Calu3 (cell line): ENCODE measurements at regions not wholly inside any gene's neighbourhood (a gene's known extent, or its start where the extent isn't known, plus 50 kb on each side); places are given as distances from the start of the nearest gene placed in this dataset.

Source experiments
- BruUV-seq: library from RNA; stranded (reverse); fragments of 400-500 nt; replicated peaks from 2 replicates; lab custom pipeline; 2021; lab: Mats Ljungman, UMichigan
- CTCF ChIA-PET: fragments of 300-600 bp; sonication (Branson Sonifier 250); formaldehyde crosslinking; loops from one replicate; lab custom pipeline; 2022; ENCODE audit warnings: antibody characterized with exemption; lab: Charles Lee
- DNase-seq: peaks from one replicate; pipeline ENCODE4 v3.0.0; 2022
- H3K27ac Mint-ChIP-seq: one replicate; pipeline ENCODE4 v1.8.0; 2022; ENCODE audit warnings: mixed read lengths; ENCODE audit not compliant: unreplicated experiment
- H3K27me3 Mint-ChIP-seq: one replicate; pipeline ENCODE4 v1.8.0; 2022; ENCODE audit warnings: mixed read lengths; ENCODE audit not compliant: unreplicated experiment
- H3K36me3 Mint-ChIP-seq: one replicate; pipeline ENCODE4 v1.8.0; 2022; ENCODE audit warnings: mild to moderate bottlenecking, moderate library complexity, mixed read lengths; ENCODE audit not compliant: insufficient read depth, unreplicated experiment
- H3K4me1 Mint-ChIP-seq: one replicate; pipeline ENCODE4 v1.8.0; 2022; ENCODE audit warnings: mild to moderate bottlenecking, low read depth, mixed read lengths; ENCODE audit not compliant: unreplicated experiment
- H3K4me3 Mint-ChIP-seq: one replicate; pipeline ENCODE4 v1.8.0; 2022; ENCODE audit warnings: mild to moderate bottlenecking, low read depth, moderate library complexity, mixed read lengths; ENCODE audit not compliant: unreplicated experiment
- H3K9me3 Mint-ChIP-seq: one replicate; pipeline ENCODE4 v1.8.0; 2022; ENCODE audit warnings: low read depth, mixed read lengths; ENCODE audit not compliant: unreplicated experiment
- intact Hi-C: fragments of 100-400 bp; cut with micrococcal nuclease; formaldehyde crosslinking; loops from one replicate; pipeline ENCODE4 v1.10.0; 2022; ENCODE audit not compliant: unreplicated experiment
- TF ChIP-seq, protein P1 (sequence below): fragments of 200-600 bp; IDR thresholded peaks from one replicate; pipeline ENCODE4 v1.8.0; 2022; ENCODE audit warnings: antibody characterized with exemption; ENCODE audit not compliant: unreplicated experiment

DNA sequence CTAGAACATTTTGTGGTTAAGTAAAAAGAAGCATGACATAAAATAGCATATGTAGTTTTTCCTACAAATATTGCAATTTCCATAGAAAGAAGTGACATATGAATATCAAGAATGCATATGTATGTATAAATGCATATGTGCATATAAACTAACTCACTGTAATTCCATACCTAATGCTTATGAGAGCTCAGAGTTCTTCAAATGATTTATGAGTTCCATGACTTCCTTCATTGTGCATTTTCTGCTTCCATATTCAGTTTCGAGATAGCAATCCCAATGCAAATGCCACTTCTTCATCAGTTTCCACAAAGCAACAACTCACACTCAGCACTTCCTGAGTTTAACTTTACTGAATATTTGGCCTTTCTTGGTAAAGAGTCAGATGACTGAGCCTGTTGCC is 1744.3 kb upstream of the MIR17HG start:
- no peak for DNase-seq
- no peaks in the 10 kb centered on the region for H3K4me1 Mint-ChIP-seq
- intact Hi-C loops = no loop called here
- TF ChIP-seq, protein P1, sequence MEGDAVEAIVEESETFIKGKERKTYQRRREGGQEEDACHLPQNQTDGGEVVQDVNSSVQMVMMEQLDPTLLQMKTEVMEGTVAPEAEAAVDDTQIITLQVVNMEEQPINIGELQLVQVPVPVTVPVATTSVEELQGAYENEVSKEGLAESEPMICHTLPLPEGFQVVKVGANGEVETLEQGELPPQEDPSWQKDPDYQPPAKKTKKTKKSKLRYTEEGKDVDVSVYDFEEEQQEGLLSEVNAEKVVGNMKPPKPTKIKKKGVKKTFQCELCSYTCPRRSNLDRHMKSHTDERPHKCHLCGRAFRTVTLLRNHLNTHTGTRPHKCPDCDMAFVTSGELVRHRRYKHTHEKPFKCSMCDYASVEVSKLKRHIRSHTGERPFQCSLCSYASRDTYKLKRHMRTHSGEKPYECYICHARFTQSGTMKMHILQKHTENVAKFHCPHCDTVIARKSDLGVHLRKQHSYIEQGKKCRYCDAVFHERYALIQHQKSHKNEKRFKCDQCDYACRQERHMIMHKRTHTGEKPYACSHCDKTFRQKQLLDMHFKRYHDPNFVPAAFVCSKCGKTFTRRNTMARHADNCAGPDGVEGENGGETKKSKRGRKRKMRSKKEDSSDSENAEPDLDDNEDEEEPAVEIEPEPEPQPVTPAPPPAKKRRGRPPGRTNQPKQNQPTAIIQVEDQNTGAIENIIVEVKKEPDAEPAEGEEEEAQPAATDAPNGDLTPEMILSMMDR = no peak
- H3K27ac Mint-ChIP-seq = no peak overlapping the region
- no peaks in the 10 kb centered on the region for H3K9me3 Mint-ChIP-seq
- no peak overlapping the region for H3K4me3 Mint-ChIP-seq
- H3K36me3 Mint-ChIP-seq = no peaks in the 10 kb centered on the region
- BruUV-seq = no TSS peak
- CTCF ChIA-PET = no interaction called here
- H3K27me3 Mint-ChIP-seq = no peaks in the 10 kb centered on the region

DNA sequence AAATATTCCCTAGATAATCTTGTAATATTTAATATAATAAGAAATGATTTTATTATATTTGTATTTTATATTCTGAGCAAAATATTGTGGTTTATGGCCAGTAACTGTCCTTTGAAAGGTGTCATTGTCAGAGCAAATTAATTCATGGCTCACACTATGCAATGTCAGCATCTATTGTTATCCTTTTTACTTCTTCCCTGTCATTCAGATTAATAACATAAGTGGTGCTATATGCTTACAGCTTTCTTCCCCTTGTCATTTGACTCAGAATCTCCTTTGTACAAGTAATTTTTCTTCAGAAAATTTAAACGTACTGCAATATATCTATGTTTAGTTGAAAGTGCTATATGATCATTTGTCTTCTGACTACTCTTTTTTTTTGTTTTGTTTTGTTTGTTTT is 1738.2 kb upstream of the MIR17HG start:
- no TSS peak for BruUV-seq
- intact Hi-C loops = no loop called here
- TF ChIP-seq, protein P1 = no peak
- CTCF ChIA-PET = no interaction called here
- no peaks in the 10 kb centered on the region for H3K27me3 Mint-ChIP-seq
- no peak overlapping the region for H3K4me3 Mint-ChIP-seq
- H3K27ac Mint-ChIP-seq = no peak overlapping the region
- DNase-seq = no peak
- H3K36me3 Mint-ChIP-seq = no peaks in the 10 kb centered on the region
- no peaks in the 10 kb centered on the region for H3K9me3 Mint-ChIP-seq
- no peaks in the 10 kb centered on the region for H3K4me1 Mint-ChIP-seq

DNA sequence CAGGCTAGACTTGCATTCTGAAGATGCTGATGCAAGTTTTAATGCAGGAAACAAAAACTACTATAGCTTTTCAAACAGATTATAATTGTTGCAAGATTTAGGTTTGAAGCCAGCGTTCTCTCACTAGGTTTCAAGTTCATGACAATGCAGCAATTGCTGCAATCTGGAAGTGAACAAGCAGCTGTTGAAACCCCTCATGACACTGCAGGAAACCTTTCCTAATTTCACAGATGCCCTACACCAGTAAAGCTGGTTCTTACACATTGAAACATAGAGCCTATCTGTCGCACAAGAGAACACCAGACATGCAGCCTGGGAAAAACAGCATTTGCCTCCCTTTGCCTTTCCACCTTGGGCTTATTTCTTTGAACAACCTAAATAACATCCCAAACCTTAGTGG is 1737.2 kb upstream of the MIR17HG start:
- CTCF ChIA-PET = no interaction called here
- Mint-ChIP-seq H3K36me3 (no peaks in the 10 kb centered on the region), H3K27ac (no peak overlapping the region), H3K4me3 (no peak overlapping the region), H3K27me3 (no peaks in the 10 kb centered on the region), H3K4me1 (no peaks in the 10 kb centered on the region), H3K9me3 (no peaks in the 10 kb centered on the region)
- BruUV-seq = no TSS peak
- no peak for DNase-seq
- intact Hi-C loops = no loop called here
- TF ChIP-seq, protein P1 = no peak

DNA sequence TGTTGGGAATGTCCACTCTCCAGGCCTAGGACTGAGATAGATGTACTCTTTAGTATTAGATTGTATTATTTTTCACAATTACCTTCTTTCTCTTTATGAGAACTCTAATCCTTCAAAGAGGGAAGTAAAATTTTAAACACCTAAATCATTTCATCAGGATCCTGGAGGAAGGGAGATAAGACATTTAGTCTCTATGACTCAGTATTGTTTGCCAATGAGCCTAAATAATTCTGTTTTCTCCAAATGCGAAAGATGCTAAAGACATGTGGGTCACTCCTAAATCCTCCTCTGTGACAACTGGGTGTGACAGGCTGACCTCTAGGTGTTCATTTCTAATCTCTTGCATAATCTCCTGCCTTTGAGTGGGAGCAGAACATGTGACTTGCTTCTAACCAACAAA is 1736.6 kb upstream of the MIR17HG start:
- H3K36me3 Mint-ChIP-seq = no peaks in the 10 kb centered on the region
- no peaks in the 10 kb centered on the region for H3K9me3 Mint-ChIP-seq
- BruUV-seq = no TSS peak
- CTCF ChIA-PET = no interaction called here
- H3K4me3 Mint-ChIP-seq = no peak overlapping the region
- intact Hi-C loops = no loop called here
- DNase-seq = no peak
- H3K27me3 Mint-ChIP-seq = no peaks in the 10 kb centered on the region
- H3K4me1 Mint-ChIP-seq = no peaks in the 10 kb centered on the region
- no peak overlapping the region for H3K27ac Mint-ChIP-seq
- TF ChIP-seq, protein P1 = no peak
